ENCODE measurements at regions not wholly inside any gene's neighbourhood (a gene's known extent, or its start where the extent isn't known, plus 50 kb on each side); places are given as distances from the start of the nearest gene placed in this dataset.
"Not testable (repeated sequence)": the region's sequence is repeated elsewhere in the genome, so short reads cannot be mapped to it uniquely, and the experiment has no call there.

DNA sequence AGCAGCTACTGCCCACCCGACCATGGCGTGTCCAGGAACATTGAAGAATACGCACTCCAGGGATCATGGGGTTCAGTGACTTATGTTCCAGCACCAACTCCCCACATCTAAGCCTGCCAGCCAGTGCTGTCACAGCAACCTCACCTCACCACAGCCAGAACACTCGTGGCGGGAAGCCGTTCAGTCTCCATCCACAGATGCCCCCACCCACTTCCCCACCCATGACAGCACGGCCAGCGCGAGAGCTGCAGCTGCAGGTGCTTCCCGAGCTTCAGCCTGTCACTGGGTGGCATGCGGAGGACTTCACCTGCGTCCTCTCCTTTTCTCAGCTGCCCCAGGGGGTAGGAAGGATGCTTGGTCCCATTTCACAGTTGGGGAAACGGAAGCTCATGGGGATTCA, 50.3 kb downstream of the RBFOX3 start:
- intact Hi-C loops (cut with micrococcal nuclease) = no loop called here
- DNase-seq = no peak
- ATAC-seq = no peak

DNA sequence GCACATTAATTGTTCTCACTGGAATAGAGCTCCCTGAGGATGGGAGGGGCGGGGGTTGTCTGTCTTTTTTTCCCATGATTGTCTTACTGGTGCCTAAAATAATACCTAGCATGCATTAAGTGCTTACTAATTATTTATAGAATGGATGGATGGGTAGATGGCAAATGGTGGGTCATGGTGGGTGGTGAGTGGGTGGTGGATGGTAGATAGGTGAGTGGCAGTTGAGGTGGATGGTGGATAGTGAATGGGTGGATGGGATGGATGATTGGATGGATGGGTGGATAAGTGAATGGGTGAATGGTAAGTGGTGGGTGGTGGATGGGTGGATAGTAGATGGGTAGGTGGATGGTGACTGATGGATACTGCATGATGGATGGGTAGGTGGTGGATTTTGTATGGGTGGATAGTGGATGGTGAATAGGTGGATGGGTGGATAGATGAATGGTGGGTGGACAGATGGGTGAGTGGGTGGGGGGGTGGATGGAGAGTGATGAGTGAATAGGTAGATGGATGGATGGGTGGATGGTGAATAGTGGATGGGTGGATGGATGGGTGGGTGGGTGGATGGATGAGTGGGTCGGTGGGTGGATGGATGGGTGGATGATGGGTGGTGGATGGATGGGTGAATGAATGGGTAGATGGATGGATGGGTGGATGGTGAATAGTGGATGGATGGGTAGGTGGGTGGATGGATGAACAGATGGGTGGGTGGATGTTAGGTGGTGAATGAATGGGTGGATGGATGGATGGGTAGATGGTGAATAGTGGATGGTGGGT, 51.6 kb downstream of the RBFOX3 start:
- intact Hi-C loops (cut with micrococcal nuclease) = no loop called here
- no peak for ATAC-seq
- DNase-seq = no peak

DNA sequence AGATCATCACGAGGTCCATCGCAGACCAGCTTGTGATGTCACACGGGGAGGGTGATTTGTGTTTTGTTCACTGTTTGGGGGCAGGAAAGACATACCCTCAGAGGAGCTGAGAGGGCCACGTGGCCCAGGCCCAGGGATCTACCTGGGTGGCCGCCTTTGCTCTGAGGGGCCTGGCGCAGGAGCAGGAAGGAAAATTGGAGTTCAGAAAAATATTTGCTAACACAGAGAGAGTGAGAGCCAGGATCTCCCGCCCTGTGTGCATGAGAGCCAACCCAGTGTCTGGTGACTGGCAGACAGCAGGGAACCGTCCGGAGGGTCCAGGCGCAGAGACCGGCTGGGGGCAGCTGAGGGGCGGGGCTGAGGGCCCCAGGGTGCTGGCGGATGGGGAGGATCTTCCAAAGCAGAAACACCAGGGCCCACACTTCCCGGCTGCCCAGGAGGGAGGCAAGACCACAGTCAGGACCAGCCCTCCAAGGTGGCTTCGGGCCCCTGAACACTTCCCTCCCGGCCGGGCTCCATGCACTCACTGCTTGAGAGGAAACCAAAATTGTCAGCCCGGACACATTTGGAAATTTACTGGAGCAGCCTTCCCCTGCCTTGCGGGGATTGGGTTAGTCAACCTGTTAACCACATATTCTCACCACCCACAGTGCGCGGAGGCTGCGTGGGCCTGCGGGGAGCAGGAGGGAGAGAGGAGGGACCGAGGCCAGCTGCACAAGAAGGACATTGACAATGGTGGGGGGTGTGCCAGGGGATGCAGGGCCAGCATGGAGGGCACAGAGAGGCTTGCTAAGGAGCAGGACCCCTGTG, 52.6 kb downstream of the RBFOX3 start:
- intact Hi-C loops (cut with micrococcal nuclease) = no loop called here
- ATAC-seq = no peak
- DNase-seq = no peak

DNA sequence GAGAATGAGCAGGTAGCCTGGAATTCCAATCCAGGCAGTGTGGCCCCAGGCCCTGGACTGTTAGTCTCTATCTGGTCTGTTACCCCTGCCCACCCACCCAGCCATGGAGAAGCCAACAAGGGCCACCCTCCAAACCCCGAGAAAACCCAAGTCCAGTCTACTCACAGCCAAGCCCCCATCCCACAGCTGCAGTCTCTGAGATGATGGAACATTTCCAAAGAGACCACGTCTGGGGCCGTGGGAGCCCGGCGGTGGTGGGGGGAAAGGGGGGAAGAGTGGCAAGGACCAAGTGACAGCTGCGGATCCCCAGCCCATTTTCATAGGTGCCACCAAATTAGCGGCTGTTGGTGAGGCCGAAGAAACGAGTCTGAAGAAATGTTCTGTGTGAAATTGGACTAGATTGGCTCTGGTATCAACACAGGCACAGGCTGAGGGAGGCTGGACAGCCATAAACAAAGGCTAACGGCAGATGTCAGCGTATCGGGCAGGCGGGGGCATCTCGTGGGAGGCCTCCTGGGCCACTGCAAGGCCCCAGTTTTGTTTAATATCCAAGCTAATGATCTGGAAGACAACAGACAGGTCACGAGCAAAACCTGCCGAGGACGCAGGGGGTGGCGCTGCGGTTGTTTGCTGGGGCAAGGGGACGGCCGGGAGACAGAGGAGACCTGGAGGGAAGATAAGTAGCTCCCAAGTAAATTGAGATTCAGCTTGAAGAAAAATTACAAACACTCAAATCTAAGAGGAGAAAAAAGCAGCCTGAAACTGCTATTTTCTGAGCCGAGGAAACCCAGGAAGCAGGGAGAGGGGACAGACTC, 53.4 kb downstream of the RBFOX3 start:
- DNase-seq = no peak
- intact Hi-C loops (cut with micrococcal nuclease) = no loop called here
- no peak for ATAC-seq

DNA sequence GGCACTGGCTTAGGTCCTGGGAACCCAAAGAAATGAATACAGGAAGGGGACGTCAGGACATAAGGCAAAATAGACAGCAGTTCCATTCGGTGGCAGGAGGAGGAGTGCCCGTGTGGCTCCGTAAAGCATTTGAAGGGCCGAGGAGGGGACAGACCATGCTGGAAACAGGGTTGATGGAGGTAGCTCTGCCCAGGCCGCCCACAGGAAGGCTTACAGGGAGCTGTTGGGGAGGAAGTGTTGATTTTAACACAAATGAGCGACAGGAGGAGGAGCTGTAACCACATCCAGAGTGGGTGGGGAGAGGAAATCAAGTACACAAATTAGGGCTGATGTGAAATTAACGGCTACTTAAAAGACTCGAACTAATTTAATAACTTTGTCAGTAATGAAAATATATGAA, 54.6 kb downstream of the RBFOX3 start:
- intact Hi-C loops (cut with micrococcal nuclease) = no loop called here
- DNase-seq = no peak
- no peak for ATAC-seq

DNA sequence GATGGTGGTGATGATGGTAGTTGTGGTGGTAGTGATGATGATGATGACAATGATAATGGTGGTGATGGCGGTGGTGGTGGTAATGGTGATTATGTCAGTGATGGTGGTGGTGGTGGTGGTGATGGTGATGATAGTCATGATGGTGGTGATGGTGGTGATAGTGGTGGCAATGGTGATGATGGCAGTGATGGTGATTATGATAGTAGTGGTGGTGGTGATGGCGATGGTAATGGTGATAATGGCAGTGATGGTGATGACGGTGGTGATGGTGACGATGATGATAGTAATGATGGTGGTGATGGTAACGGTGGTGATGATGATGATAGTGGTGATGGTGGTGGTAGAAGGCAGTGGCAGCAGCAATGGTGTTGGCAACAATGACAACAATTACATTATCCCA, 55.3 kb downstream of the RBFOX3 start:
- no peak for ATAC-seq
- DNase-seq = no peak
- intact Hi-C loops (cut with micrococcal nuclease) = no loop called here

DNA sequence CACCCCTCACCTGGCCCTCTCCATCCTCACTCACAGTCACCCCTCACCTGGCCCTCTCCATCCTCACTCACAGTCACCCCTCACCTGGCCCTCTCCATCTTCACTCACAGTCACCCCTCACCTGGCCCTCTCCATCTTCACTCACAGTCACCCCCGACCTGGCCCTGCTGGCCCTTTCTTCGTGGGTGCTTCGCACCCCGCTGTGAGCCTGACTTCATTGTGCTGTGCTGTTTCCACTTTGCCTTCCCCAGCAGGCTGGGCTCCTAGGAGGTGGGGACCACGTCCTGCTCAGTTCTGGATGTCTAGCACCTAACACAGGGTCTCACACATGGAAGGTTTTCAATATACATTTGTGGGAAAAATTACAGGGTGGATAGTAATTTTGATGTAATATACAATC, 56.5 kb downstream of the RBFOX3 start:
- DNase-seq; ATAC-seq; intact Hi-C loops (cut with micrococcal nuclease): not testable (repeated sequence)

DNA sequence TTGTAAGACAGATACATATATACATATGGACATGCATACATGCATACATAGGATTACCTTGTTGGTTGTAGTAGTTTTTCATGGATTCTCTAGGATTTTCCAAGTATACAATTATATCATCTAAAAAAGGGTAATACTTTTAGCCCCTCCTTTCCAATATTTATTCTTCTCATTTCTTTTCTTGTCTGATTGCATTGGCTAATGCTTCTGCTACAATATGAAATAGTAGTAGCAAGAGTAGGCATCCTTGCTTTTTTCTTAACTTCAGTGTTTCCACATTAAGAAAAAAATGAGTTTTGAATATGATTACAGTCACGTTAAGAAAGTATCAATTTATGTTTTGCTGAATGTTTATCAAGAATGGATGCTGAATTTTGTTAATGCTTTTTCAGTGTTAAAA, 58.0 kb downstream of the RBFOX3 start:
- DNase-seq (no peak), ATAC-seq (no peak)
- intact Hi-C loops (cut with micrococcal nuclease) = no loop called here

DNA sequence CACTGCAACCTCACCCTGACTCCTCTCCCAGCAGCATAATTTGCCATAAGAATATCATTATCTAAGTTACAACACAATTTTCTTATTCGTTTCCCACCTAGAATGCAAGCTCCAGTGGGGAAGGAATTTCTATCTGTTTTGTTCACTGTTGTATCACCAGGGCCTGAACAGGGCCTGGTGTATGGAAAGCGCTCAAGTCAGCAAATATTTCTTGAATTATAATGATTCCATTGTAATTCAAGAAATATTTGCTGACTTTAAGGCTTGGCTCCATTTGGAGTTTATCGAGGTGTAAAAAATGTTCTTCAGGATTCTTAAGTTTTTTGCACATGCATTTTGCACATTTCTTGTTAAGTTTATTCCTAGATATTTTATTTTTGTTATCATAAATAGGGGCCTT, 58.4 kb downstream of the RBFOX3 start:
- intact Hi-C loops (cut with micrococcal nuclease) = no loop called here
- no peak for DNase-seq
- no peak for ATAC-seq

DNA sequence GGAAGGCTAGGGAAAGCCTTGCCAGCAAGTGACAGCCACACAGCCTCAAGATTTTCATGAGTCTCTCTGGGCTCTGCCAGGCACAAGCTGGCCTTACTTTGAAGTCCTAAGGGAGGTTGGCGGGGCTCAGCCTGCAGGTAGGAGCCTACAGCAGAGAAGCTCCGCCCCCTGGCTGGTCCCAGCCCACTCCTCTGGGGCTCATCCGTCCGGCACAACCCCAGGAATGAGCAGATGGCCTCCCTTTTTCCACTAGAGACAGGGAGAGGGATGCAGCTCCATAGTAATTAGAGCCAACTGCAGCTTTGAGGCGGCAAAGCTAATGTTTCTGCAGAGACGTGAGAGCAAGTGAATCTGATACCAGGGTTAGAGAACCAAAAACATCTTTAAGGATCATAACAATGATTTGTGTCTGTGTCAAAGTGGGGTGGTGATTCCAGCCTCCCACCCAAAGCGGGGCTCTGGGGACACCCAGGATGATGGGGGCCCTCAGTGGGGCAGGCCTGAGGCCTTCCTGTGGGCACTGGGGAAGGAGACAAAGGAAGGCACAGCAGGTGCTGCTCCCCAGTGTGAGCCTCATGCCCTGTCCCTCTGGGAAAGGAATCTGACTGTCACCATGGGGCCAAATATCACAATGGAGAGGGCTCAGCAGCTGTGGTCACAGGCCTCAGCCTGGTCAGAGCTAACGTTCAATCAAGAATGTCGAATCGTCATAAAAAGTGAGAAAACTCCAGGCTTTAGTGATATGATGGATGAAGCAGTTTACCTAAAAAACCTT, 61.5 kb downstream of the RBFOX3 start:
- DNase-seq = no peak
- ATAC-seq = no peak
- intact Hi-C loops (cut with micrococcal nuclease) = no loop called here

DNA sequence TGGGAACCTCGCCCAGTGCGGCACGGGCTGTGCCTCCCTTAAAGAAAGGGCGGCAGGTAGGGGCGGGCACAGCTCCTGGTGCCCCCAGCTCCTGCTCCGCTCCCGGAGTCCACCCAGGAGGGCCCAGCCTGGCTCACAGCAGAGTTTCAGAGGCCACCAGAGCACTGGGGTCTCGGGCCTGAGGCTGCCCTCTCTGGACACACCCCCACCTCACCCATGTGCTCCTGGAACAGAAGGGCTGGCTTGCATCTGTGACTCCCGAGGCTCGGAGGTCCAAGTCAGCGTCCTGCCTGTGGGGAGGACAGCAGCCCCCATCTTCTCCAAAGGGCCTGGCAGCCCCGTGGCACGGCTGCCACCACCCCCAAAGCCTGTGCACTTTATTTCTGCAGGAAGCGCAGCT, 62.7 kb downstream of the RBFOX3 start:
- no peak for DNase-seq
- ATAC-seq = no peak
- intact Hi-C loops (cut with micrococcal nuclease) = no loop called here

DNA sequence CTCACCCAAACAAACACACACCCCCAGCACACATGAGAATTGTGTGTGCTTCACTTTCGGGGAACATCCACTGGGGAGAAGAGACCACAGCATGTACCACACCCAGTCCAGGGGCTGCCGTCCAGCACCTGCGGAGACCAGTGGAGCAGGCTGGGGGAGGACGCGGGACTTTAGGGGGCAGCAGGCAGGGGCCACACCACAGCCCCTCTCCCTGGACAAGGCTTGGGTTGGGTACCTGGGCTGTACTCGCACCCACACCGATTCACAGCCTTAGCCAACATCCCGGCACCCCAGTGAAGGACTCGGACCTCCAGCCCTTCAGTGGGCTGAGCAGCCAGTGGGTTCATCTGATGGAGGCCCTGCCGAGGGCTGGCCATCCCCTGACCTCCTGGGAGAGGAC, 63.3 kb downstream of the RBFOX3 start:
- no peak for DNase-seq
- no peak for ATAC-seq
- intact Hi-C loops (cut with micrococcal nuclease) = no loop called here

DNA sequence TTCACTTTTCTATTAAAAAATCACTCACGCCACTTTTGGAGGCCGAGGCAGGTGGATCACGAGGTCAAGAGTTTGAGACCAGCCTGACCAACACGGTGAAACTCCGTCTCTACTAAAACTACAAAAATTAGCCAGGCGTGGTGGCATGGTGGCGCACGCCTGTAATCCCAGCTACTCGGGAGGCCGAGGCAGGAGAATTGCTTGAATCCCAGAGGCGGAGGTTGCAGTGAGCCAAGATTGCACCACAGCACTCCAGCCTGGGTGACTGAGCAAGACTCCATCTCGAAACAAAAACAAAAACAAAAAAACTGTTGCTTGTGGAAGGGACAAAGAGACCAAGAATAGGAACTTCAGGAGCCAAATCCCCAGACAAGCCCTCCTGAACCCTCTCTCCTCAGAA, 63.7 kb downstream of the RBFOX3 start:
- DNase-seq; intact Hi-C loops (cut with micrococcal nuclease); ATAC-seq: not testable (repeated sequence)

DNA sequence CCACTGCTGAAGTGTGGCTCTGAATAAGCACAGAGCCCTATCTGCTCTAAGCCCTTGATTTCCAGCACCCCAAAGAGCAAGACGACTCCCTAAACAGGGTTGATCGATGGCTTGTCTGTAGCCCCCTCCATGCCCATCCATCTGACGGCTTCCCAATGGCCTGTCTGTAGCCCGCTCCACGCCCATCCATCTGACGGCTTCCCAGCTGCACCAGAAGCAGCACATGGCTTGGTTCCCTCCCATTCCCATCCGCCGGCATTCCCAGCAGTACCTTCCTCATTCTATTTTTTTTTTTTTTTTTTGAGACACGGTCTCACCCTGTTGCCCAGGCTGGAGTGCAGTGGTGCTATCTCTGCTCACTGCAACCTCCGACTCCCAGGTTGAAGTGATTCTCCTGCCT, 64.5 kb downstream of the RBFOX3 start:
- intact Hi-C loops (cut with micrococcal nuclease) = no loop called here
- DNase-seq (no peak), ATAC-seq (no peak)

DNA sequence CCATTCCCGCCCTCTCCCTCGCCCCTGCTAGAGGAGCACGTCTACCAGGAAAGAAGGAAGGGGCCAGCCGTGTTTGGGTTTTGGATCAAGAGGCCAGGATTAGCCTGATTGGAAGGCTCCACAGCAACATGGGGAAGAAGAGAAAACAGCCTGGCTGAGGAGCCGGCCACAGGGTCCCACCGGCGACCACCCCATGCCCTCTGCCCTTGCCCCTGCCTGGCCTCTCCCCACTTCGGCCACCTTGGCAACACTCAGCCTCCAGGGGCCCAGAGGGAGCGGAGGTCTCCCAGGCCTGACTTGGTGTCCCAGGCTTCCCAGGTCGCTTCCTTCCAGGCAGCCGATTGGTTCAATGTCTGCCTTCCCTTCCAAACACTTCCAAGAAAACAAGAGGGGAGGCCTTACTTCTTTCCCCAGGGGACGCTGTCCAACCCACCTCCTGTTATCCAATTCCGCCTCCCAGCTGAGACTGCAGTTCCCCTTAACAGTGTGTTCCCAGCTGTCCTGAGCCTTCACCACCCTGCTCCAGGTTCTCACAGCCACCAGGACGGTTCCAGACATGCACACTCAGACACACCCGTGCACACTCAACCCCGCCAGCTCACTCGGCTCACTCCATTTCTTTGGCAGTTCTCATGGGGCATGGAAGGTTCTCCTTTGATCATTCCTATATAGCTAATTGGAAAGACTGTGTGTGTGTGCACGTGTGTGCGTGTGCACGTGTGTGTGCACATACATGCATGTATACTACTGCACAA, 65.4 kb downstream of the RBFOX3 start:
- DNase-seq = no peak
- no peak for ATAC-seq
- intact Hi-C loops (cut with micrococcal nuclease) = no loop called here

DNA sequence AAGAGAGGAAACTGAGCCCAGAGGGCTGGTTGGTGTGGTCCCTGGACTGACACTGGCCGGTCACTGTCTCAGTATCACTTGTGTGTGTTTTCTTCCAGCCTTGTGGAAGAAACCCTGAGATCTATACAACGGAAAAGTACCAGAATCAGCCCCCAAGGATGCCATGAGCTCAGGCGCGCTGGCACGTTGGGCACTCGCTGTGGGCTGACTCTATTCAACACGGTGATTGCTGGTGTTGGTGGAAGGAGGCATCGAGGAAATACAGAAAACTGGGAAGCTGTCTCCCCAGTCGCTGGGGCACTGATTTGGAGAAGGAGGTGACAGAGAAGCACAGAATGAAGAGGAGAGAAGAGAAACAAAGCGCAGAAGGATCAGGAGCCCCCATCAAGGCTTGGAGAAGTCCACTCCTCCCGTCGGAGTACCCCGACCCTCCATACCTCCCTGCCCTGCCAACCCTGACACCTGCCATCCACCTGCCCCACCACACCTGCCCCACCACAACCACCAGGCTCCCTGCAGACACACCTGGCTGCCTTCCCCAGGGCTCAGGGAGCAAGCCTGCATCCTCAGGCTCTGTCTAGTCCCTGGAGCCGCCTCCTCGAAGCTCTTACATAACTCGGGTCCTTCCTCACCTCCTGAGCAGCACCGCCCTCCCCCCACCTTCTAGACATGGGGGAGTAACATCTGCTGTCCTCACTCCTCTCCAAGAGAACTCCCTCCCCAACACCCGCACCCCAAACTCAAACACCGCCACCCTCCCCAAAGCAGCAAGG, 66.5 kb downstream of the RBFOX3 start:
- ATAC-seq = no peak
- no peak for DNase-seq
- intact Hi-C loops (cut with micrococcal nuclease) = no loop called here

DNA sequence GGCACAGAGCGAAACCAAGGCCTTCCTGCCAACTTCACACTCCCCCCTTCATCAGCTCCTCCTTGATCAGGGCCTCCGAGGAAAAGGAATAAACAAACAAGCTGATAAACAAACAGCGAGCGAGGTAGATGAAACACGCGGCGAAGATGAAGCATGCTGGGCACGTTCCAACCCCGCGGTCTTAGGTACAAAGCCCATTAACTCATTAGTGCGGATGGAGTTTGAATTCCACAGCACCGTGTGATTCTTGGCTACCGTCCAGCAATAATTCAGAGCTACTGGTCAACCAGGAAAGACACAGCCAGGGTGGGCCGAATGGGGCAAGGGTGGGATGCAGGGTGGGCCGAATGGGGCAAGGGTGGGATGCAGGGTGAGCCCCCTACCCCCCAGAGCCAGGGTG, 67.3 kb downstream of the RBFOX3 start:
- DNase-seq (no peak), ATAC-seq (no peak)
- intact Hi-C loops (cut with micrococcal nuclease) = no loop called here

DNA sequence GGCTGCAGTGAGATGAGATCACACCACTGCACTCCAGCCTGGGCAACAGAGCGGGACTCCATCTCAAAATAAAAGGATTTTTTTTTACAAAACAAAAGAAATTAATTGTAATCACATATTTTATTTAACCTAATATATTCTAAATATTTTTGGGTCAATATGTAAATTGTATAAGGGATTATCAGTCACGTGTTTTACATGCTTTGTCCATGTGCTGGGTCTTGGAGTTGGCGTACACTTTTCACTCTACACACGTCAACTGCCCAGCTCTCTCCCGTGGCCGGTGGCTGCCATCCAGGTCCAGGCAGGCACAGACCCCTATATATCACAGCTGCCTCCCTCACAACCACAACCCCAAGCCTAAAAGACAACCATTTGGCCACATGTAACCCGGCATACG, 68.1 kb downstream of the RBFOX3 start:
- intact Hi-C loops (cut with micrococcal nuclease) = no loop called here
- ATAC-seq = no peak
- DNase-seq = no peak
